ENCODE measurements at regions not wholly inside any gene's neighbourhood (a gene's known extent, or its start where the extent isn't known, plus 50 kb on each side); places are given as distances from the start of the nearest gene placed in this dataset.

DNA sequence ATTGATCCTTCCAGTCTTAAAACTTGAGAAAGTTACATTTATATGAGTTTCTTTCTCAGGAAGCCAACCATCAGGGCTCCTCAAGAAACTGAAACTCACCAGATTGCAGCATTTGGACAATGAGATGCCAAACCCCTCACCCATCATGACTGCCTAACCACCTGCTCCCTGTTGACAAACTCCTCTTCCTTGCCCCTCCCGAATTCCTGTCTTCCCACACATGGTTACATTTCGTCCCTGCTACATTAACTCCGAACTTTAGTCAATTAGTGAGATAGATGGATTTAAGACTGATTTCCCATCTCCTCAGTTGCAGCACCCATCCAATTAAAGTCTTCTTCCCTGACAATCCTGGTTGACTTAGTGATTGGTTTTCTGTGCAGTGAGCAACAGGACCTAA lies 118.7 kb downstream of the ZNF330 start:
- TF ChIP-seq EZH2 (IDR thresholded peaks at IDR 0.05; ENCODE audit: borderline replicate concordance): no peak
- no peak for TF ChIP-seq EZH2phosphoT487 (IDR thresholded peaks at IDR 0.05; ENCODE audit: low read depth, severe bottlenecking, unreplicated experiment)
- TF ChIP-seq, protein P1, sequence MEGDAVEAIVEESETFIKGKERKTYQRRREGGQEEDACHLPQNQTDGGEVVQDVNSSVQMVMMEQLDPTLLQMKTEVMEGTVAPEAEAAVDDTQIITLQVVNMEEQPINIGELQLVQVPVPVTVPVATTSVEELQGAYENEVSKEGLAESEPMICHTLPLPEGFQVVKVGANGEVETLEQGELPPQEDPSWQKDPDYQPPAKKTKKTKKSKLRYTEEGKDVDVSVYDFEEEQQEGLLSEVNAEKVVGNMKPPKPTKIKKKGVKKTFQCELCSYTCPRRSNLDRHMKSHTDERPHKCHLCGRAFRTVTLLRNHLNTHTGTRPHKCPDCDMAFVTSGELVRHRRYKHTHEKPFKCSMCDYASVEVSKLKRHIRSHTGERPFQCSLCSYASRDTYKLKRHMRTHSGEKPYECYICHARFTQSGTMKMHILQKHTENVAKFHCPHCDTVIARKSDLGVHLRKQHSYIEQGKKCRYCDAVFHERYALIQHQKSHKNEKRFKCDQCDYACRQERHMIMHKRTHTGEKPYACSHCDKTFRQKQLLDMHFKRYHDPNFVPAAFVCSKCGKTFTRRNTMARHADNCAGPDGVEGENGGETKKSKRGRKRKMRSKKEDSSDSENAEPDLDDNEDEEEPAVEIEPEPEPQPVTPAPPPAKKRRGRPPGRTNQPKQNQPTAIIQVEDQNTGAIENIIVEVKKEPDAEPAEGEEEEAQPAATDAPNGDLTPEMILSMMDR (IDR thresholded peaks at IDR 0.05; ENCODE audit: poor library complexity): no peak
